Ovary (tissue), 3 donors: ENCODE measurements at regions not wholly inside any gene's neighbourhood (a gene's known extent, or its start where the extent isn't known, plus 50 kb on each side); places are given as distances from the start of the nearest gene placed in this dataset.

Source experiments
- CTCF ChIP-seq, 3 donors: fragments of 450-650 bp in 2 of 3; fragments of 200-600 bp in 1 of 3; IDR thresholded peaks; one replicate each; pipeline versions ENCODE4 v1.5.1 to v1.8.0; 2016 to 2022; ENCODE audit warnings: antibody characterized with exemption in 3 of 3, mild to moderate bottlenecking in 1 of 3
- EP300 ChIP-seq: sonication (generic); formaldehyde crosslinking; IDR thresholded peaks from one replicate; pipeline ENCODE4 v1.6.1; 2017; ENCODE audit warnings: antibody characterized with exemption
- POLR2A ChIP-seq: fragments of 450-650 bp; IDR thresholded peaks from one replicate; pipeline ENCODE4 v1.6.1; 2017; ENCODE audit warnings: antibody characterized with exemption, mild to moderate bottlenecking, moderate library complexity
- donor health status: DM: no; HTN: no; CAD: no.

GRCh38 chr21:19969156-19969555 is 1029.1 kb upstream of the NCAM2 start:
- TF ChIP-seq CTCF (IDR thresholded peaks at IDR 0.05): no peak
- TF ChIP-seq POLR2A: no peak
- TF ChIP-seq EP300: no peak
